ENCODE measurements at regions not wholly inside any gene's neighbourhood (a gene's known extent, or its start where the extent isn't known, plus 50 kb on each side); places are given as distances from the start of the nearest gene placed in this dataset.

GRCh38 chr1:227451954-227452353, 111.4 kb upstream of the ZNF678 start:
- FAIRE-seq, result no peak
- DNase-seq (ENCODE audit: low spot score in 2 of 2), result no peak

- FAIRE-seq (no peak), DNase-seq (ENCODE audit: low spot score in 2 of 2) (no peak)
Measured at GRCh38 chr1:227451057-227451456, 112.3 kb upstream of the ZNF678 start.

DNA sequence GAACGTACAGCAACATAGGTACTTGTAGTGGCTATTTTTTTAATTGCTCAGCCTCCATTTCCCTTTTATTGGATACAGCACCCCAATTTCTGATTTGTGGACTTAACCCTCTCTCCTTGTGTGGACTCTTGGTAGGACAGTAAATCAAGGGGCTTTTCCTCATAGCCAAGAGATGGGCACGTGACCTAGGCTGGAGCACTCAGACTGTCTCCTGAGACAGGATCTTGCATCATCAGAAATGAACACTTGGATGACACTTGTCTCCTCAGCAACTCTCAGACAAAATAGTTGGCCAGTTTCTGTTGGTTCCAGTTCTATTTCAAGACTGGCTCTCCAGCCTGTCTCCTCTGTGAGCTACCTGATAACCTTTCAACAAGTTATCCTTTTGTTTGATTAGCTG, 112.9 kb upstream of the ZNF678 start:
- FAIRE-seq (no peak), DNase-seq (ENCODE audit: low spot score in 2 of 2) (no peak)

GRCh38 chr1:227449741-227450441, 113.5 kb upstream of the ZNF678 start:
- FAIRE-seq, result no peak

GRCh38 chr1:227449051-227449450, 114.3 kb upstream of the ZNF678 start:
- DNase-seq (ENCODE audit: low spot score in 2 of 2), result no peak
- FAIRE-seq, result no peak

More at GRCh38 chr1:227449741-227450441, 113.5 kb upstream of the ZNF678 start:
- no peak for DNase-seq (ENCODE audit: low spot score in 2 of 2)

- no peak for FAIRE-seq
- peak in 1 of 2 donors; percentile 48 for DNase-seq (ENCODE audit: low spot score in 2 of 2)
Measured at GRCh38 chr1:227447531-227447990, 115.8 kb upstream of the ZNF678 start.

DNA sequence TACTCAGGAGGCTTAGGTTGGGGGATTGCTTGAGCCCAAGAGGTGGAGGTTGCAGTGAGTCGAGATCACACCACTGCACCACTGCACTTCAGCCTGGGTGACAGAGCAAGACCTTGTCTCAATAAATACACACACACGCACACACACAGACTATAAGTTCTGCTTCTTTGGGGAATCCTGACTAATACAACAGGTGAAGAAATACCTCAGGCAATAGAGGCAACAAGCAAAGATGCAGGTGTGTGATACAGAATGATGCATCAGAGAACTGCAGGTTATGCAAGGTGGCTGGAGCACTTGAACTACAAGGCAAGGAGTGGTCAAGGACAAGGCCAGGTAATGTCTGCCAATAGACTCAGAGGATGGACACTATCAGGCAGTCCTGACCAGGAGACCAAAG, 117.6 kb upstream of the ZNF678 start:
- FAIRE-seq (no peak), DNase-seq (ENCODE audit: low spot score in 2 of 2) (no peak)

- DNase-seq (ENCODE audit: low spot score in 2 of 2) (no peak), FAIRE-seq (no peak)
Measured at GRCh38 chr1:227445092-227445674, 118.2 kb upstream of the ZNF678 start.

DNA sequence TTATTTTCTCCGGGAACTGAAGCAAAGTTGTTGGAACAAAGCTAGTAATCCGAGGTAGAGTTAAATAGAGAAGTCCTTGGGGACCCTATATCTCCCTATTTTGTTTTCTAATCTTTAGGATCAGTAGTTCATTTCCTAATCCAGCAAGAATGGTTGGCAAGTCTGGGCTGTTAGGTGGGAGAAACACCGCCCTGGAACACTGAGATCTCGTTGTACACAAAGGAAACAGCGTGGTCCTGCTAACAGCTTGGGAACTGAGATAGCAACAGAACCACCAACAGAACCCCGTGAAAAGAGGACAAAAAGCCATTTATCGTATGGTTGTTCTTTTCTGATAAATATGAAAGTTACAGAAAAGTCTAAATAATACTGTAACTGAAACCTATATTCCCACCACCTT, 121.9 kb upstream of the CDC42BPA start:
- no peak for FAIRE-seq

DNA sequence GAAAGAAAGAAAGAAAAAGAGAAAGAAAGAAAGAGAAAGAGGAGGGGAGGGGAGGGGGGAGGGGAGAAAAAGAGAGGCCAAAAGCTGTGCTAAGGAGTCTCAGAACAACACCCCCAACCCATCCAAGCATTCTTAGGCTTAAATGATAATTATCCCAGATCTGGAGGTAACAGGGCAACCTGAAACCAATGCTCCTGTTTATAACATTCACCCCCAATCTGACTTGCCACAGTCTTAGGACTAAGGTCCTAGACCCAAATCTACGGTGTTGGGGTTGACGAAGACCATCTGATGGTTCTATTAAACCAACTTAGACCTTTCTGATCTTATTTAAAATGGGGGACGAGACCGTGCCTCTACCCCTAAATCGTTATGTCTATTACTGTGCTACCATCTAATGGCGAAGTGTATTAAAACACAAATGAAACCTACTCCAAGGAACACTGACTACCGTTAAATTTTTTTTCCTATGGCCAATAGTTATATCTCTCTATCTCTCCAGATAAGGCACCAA, 119.3 kb upstream of the CDC42BPA start:
- peak; percentile 52 for FAIRE-seq
- DNase-seq (ENCODE audit: low spot score in 2 of 2), result peak; percentile 50 to 63

More for the DNA sequence above, 121.9 kb upstream of the CDC42BPA start:
- no peak for DNase-seq (ENCODE audit: low spot score in 2 of 2)

- no peak for DNase-seq (ENCODE audit: low spot score in 2 of 2)
- FAIRE-seq, result no peak
Measured at GRCh38 chr1:227434808-227435444, 116.6 kb upstream of the CDC42BPA start.

DNA sequence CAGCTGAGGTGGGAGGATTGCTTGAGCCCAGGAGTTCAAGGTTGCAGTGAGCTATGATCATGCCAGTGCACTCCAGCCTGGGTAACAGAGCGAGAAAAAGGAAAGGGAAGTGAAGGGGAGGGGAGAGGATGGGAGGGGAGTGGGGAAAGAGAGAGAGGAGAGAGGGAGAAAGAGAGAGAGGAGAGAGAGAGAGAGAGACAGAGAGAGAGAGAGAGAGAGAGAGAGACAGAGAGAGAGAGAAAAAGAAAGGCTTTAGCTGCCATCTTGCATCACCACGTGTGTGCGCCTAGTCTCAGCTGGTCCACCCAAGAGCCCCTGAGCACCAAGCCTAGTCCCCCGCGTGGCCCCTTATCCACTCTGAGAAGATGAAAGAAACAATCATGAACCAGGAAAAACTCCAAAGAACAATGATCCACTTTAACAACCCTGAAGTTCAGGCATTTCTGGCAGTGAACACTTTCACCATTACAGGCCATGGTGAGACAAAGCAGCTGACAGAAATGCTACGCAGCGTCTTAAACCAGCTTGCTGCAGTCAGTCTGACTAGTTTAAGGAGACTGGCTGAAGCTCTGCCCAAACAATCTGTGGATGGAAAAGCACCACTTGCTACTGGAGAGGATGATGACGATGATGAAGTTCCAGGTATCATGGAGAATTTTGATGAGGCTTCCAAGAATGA, 115.5 kb upstream of the CDC42BPA start:
- FAIRE-seq, result no peak

GRCh38 chr1:227432981-227433380, 114.7 kb upstream of the CDC42BPA start:
- DNase-seq (ENCODE audit: low spot score in 2 of 2), result no peak
- no peak for FAIRE-seq

More for the DNA sequence above, 115.5 kb upstream of the CDC42BPA start:
- DNase-seq (ENCODE audit: low spot score in 2 of 2), result no peak

GRCh38 chr1:227432181-227432535, 113.9 kb upstream of the CDC42BPA start:
- no peak for DNase-seq (ENCODE audit: low spot score in 2 of 2)
- FAIRE-seq, result no peak

DNA sequence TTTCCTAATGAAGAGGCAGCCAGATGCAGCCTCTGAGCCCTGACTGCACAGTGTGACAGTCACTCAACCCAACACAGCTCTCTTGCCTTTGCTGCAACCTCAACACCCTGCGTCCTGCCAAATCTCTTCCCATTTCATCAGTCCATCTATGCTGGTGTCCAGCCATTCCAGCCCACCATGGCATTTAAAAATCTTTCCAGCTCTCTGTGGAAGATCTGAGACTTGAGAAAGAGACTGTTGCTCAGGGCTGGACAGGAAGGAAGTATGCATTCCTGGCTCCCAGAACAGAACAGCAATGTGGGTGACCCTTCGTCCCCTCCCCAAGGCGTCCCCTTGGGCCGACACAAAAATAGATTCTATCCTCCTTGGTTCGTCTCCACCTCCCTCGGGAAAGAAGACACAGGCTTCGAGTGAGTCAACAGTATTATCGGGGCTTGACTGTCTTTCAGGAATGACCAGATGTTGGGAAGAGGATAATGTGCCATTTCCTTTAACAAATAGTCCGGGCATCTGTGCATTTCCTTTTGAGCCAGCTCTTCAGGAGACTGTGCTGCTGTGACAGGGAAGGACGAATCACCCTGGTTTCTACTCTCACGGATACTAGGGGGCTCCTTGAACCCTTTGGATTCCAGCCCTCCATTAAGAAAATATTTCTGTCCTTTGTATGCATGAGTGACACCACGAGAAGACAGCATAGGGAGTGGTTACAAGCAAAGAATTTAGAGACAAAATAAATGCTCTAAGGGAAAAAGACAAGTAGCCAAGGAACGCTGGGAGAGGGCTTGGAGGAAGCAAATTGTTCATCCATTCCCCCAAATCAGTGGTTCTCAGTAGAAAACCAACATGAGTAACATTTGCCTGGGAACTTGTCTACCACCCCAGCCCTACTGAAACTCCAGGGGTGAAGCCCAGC, 111.4 kb upstream of the CDC42BPA start:
- FAIRE-seq (no peak), DNase-seq (ENCODE audit: low spot score in 2 of 2) (no peak)

- DNase-seq (ENCODE audit: low spot score in 2 of 2), result no peak
- FAIRE-seq, result no peak
Measured at GRCh38 chr1:227428803-227429202, 110.5 kb upstream of the CDC42BPA start.

DNA sequence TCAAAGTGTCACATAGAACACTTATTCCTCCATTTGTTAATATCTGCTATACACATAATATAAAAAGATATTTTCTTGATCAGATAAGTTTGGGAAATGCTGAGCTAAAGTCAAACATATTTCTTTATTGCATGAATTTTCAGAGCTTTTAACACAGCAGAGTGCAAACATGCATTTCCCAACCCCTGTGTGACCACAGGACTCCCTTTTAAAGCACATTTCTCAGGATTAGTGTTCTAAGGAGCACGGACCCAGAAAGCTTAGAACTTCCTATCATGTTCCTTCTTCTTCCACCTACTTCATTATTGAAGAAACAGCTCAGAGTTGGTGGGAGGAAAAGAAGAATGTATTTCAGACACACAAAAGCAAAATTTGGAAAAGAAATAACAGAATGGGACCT, 109.1 kb upstream of the CDC42BPA start:
- DNase-seq (ENCODE audit: low spot score in 2 of 2) (no peak), FAIRE-seq (no peak)

DNA sequence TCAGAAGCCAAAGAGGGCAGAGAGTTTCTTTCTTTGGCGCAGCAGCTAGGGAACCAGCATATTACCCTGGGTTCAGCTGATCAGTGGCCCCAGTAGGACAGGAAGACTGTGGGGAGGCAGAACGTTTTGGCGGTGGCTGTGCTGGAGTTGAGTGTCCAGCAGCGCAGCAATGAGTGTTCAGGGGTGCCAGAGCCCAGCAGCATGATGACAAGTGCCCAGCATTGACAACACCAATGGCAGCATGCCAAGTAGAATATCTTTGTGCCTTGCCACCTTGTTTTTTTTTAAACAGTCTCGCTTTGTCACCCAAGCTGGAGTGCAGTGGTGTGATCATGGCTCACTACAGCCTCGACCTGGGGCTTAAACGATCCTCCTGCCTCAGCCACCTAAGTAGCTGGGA, 106.7 kb upstream of the CDC42BPA start:
- no peak for FAIRE-seq
- no peak for DNase-seq (ENCODE audit: low spot score in 2 of 2)

DNA sequence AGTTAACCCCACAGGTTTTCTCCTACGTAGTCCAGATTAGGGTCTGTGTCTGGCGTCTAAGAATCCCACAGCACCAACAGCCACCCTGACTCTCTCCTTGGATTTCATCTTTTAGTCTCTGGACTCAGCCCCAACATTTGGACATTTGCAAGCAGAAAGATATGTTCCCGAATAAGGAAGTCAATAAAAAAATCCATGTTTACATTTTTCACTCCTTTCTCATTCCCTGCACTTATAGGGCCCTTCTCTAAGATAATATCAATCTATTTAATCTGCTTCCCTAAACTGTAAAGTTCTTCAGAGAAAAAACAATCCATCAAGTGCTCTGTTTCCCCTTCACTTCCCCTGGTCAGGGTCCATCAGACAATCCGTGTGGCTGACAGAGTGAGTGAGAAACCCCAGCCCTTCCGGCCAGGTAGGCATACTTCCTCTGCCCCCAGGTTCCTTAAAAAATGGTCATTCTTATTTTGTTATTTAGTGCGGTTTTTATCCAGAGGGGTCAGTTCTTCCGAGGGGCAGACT, 105.9 kb upstream of the CDC42BPA start:
- DNase-seq (ENCODE audit: low spot score in 2 of 2), result no peak
- no peak for FAIRE-seq

DNA sequence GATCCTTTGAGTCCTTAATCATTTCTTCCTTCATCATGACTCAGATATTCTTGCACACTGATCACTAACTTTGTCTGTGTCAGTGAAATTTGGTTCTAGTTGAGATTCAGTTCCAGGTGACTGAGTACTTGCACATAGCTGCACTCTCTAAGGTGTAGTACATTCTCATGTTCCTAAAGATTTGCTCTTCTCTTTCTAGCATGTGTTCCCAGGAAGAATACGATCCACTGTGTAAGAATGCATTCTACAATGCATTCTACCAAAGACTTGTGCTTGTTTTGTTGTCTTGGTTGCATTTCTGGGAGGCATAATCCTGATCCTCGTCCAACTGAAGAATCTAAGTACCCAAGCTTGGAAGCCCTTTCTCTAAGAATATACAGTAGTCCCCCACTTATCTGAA, 104.3 kb upstream of the CDC42BPA start:
- DNase-seq (ENCODE audit: low spot score in 2 of 2), result no peak
- no peak for FAIRE-seq
